RPMI7951 (cell line): ENCODE measurements at regions not wholly inside any gene's neighbourhood (a gene's known extent, or its start where the extent isn't known, plus 50 kb on each side); places are given as distances from the start of the nearest gene placed in this dataset.
"Not testable (repeated sequence)": the region's sequence is repeated elsewhere in the genome, so short reads cannot be mapped to it uniquely, and the experiment has no call there.

Experiments used
- DNase-seq: peaks from one replicate; pipeline ENCODE4 v3.0.0-alpha.2; 2012; ENCODE audit warnings: low read depth

DNA sequence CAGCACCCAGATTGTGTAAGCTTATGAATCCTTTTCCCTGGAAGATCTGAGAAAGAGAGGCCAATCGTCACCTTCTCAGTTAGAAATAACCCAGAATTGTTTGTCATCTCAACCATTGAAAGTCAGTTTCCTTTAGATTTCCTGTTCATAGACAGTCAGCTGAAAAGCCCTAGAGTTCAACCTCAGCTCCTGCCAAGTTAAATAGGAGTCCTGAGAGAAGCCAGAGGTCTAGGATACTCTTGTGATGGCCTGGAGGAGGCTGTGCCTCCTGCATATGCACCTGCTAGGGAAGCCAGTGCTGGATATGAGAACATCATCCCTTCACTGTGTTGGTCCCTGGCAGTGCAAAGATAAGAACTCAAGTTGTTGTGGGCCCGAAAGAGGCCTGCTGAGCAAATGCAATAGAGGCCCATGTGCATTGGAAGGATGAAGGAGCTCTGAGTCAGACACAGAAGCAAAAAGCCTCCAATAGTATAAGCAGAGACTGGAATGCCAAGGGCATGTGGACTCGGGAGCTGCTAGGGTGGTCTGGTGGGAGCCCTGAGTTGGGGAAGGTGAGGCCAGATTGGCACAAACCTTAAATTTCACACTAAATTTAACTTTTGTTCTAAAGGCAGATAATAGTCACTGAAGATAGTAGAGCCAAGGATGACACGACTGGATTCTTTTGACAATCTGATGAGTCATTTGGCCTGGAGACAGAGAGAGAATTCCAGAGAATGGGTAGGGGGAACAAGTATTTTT, 520.9 kb upstream of the CDH5 start:
- peak; percentile 75 for DNase-seq

DNA sequence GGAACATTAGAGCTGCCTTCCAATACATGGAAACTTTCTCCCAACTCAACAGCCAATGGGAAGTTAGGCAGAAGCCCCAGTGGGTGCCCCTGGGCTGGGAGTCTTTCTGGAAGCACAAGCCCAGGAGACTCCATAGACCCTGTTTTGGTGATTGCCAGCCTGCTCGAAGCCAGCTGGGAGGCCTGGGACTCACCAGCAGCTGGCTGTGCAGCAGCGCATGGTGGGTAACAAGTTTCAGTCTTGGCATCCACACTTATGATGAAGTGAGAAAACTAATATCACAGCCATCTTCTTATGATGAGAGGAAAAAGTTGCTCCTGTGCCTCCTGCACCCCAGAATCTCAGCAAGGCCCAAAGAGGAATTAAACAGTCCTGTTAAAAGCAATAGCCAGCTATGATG, 522.5 kb upstream of the CDH5 start:
- DNase-seq: no peak

DNA sequence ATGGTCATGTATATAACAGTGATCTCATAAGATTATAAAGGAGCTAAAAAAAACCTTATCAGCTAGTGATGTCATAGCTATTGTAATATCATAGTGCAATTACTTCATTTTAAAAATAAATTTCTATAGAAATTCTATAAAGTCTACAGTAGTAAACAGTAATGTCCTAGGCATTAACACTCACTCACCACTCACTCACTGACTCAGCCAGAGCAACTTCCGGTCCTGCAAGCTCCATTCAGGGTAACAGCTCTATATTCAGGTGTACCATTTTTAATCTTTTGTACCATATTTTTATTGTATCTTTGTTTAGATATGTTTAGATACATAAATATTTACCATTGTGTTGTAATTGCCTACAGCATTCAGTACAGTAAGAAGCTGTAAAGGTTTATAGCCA, 524.4 kb upstream of the CDH5 start:
- no peak for DNase-seq

DNA sequence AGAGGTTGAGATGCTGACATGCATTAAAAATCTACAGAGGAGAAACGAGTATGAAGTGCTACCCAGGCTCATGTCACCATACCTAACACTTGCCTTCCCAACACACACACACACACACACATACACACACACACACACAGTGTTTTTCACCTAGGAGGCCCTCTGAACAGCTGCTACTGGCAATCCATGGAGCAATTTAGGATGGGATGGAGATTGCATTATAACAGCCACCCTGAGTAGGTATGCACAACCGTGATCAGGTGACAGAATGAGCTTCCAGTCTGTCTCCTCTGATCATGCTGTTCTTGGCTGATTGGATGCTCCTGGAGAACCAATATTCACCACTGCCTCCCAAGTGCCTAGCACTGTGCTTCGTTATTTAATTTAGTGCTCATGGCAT, 528.5 kb upstream of the CDH5 start:
- DNase-seq: no peak

DNA sequence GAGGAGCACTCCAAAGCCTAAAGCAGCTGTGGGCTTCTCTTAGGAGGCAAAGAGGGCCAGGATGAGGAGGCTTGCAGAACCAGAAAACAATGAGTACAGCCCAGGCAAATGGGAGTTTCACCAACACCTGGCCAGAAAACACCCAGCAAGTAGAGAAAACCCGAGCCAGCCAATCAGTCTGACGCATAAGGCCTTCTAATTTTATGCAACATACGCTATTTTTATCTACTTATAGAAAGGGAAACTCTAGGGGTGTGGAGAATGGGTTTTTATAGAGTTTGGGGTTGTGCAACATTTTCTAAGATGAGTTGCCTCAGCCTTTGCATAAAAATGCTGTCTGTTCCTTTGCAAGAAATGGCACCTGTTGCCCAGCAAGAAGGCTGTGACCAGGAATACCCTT, 529.0 kb upstream of the CDH5 start:
- no peak for DNase-seq

DNA sequence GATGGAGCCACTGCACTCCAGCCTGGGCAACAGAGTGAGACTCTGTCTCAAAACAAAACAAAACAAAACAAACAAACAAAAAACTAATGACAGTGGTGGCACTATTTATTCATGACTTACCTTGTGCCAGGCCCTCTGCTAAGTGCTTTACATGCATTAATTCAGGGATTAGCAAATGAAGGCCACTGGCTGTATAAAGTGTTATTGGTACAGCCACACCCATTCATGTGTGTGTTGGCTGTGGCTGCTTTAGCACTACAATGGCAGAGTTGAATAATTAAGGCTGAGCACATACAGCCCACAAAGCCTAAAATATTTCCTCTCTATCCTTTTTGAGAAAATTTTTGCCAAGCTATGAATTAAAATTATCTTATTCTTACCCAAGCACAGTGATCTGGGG, 531.8 kb upstream of the CDH5 start:
- no peak for DNase-seq

DNA sequence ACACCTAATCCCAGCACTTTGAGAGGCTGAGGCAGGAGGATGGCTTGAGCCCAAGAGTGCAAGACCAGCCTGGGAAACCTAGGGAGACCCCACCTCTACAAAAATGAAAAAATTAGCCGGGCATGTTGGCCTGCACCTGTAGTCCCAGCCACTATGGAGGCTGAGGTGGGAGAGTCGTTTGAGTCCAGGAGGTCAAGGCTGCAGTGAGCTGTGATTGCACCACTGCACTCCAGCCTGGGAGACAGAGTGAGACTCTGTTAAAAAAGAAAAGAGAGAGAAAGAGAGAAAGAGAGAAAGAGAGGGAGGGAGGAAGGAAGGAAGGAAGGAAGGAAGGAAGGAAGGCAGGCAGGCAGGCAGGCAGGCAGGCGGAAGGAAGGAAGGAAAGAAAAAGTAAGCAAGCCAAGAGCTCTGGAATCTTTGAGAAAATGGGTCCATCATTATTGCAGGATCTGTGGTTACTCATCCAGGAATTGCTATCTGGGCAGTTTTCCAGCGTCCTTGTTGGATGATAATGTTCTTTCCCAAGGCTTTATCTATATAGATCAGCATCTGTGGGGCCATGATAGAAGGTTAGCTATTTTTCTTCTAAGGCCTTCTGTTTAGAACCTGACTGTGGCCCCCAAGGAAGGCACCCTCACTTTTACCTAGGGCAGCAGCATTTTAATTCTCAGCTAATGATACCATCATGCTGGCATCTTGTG, 533.2 kb upstream of the CDH5 start:
- peak; percentile 96 for DNase-seq

DNA sequence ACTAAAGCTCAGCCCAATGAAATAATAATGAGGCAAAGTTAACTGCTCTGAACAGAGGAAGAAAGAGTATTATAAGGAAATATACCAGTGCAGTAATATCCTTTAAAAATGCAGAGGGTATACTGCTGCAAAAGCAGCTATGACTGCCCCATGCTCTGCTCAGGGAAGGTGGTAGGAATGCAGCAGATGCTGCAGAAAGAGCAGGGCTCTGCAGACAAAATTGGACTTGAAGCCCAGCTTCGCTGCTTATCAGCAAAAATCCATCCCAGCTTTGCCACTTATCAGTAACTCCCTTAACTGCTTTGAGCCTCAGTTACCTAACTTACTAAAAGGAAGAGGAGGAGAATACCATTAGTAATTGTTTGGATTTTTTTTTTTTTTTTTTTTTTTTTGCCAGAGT, 533.8 kb upstream of the CDH5 start:
- no peak for DNase-seq

DNA sequence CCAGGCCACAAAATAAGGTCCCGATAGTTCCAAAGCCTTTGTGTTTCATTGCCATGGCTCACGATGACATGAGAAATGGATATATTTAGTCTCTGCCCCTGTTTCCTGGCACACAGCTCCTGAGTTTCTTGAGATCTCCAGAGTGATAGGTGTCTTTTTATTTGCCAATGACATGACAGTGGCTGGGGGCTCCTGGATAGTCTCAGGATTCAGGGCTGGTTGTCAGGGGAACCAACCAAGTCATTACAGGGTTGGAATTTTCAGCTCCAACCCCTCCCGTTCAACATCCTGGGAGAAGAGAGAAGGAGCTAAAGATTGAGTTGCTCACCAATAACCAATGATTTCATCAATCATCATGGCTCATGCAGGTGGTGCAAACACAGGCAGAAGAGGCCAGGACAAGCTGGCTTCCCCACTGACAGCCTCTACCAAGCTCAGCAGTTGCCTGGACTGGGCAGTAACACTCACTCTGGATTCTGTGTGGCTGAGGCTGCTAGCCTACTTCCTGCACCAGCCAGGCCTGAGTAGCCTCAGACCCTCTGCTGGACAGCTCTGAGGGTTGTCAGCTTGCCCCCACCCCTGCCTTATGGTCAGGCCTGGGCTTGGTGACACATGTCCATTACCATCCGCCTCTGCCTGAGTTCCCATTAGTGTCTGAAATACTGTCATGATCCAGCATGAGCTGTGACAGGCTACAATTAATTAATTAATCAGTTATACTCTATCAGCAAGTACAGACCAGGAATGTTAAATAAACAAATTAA, 534.4 kb upstream of the CDH5 start:
- DNase-seq: peak; percentile 10

DNA sequence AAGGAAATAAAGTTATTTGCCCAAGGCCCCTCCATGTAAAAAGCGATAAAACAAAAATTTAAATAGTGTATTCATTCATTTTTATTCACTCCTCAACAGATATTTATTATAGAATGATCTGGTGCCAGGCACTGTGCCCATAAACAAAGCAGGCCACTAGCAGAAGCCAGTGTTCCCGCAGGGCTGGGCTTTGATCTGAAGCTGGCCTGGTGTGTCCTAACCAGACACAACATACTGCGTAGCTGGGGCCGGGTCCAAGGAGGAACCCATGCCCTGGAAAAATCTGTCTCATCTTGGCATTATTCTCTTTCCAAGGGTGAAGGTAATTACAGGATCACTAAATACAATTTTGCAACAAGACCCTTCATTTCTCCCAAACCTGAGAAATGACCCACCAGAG, 537.4 kb upstream of the CDH5 start:
- no peak for DNase-seq

DNA sequence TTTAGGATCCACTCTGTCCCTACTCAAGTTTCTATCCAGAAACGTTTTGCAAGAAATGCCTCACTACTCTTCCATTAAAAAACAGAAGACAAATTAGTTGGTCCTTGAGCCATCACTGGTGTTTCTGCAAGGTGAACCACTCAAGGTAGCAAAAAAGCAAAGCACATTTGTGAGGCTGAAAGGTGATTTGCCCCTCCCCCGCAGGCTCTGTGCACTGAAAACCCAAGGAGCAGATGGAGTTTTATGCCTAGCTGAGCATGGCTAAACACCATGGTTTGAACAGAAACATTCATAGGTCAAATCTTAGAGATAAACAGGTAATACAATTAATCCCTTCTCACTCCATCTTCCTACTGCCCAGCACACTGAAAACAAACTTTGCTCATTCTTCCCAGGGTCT, 538.2 kb upstream of the CDH5 start:
- no peak for DNase-seq

DNA sequence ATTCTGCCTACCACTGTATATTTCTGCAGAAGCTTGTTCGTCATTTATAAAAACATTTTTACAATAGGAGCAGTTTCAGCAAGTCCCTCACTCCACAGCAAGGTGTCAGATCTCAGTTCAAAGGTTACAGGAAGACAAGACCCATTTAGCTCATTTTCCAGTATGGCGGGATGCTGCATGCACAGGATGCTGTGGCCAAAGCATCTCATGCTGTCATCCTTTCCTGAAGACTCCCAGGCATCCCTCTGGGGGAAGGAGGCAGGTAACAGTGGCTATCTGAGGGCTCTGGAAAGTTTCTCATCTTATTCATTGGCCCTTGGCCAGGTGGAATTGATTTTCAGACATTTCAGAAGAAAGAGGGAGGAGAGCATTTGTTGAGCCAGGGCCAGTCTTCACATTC, 539.3 kb upstream of the CDH5 start:
- no peak for DNase-seq

DNA sequence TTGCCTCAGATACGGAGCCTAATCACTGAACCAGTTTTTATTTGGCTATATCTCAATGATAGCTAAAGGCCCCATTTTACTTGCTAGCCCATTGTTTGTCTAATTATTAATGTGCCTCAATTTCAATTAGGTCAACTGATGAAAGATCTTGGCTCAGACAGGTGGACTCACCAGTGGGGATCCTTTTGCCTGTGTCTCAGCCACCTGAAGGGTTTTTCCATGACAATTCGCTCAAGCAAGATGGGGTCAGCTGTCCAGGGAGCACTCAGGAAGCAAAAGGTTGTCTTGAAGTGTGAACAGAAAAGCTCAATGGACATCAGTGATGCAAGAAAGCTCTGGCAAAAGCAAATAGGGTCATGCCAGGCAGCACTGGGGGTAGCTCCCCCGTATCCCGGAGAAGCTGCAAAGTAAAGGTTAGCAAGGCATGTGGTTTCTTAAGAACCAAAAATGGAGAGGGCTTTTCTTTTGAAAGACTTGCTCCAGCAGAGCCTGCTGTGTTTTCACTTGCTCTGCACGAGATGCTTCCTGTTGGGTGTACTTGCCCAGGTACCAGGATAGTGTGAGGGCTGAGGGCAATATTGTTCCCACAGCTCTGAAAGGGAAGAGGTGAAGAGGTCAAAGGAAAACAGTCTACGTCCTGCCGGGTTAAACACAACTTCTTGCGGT, 541.2 kb upstream of the CDH5 start:
- no peak for DNase-seq

DNA sequence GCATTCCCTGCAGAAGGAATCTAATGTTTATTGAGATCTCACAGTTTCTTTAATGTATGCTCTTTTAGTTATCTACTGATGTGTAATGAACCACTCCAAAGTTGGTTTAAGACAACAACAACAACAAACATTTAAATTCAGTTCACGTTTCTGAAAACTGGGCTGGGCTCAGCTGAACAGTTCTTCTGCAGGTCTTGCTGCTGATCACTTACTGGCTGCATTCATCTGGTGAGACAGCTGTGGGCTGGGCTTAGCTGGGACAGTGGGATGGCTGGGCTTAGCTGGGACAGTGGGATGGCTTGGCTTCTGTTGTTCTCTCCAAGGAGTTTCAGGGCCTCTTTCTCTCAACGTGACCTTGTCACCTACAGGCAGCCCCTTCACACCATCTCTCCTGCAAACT, 544.3 kb upstream of the CDH5 start:
- DNase-seq: no peak

DNA sequence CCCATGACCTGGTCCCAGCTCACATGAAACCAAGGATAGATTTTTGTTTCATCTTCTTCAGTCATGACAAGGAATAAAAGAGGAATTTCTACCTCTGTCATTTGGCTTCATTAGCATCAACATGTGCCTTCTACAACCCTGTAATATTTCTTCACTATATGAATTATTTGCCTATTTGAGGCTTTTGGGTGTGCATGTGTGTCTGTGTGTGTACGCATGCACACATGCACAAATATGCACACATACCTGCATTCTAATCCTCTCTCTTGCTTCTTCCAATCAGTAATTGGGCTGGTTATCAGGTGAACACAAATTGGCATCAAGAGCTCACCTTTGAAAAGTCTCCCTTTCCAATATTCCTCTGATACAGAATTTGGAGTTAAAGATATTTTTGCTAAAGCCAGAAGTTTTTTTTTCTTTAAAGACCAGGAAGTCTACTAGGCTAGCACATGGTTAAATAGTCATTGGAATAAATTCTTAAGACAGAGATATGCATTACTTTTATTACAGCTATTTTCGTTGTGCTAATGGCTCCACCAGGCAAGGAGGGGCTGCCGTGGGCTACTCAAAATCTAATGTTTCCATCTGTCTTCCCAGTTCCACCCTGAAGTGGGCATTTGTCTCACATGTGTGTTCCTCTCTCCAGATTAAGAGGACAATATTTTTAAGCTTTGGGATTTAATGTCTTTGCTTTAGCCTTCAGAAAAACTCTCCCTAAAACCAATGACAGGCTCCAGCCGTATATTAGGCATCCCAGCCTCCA, 547.2 kb upstream of the CDH5 start:
- DNase-seq: no peak

DNA sequence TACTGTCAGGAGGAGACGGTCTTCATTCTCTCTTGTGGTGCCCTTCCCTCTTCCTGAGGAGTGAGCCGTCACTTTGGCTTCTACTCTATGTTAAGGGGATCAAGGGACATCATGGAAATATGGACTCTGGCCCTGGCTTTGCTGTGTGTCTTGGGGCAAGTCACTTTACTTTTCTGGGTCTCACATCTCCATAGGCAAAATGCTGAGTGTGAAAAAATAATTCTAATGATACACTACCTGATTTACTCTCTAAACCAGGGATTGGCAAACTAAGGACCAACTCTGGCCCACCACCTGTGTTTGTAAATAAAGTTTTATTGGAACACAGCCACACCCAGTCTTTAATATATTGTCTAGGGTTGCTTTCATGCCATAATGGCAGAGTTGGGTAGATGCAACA, 548.7 kb upstream of the CDH5 start:
- DNase-seq: no peak

DNA sequence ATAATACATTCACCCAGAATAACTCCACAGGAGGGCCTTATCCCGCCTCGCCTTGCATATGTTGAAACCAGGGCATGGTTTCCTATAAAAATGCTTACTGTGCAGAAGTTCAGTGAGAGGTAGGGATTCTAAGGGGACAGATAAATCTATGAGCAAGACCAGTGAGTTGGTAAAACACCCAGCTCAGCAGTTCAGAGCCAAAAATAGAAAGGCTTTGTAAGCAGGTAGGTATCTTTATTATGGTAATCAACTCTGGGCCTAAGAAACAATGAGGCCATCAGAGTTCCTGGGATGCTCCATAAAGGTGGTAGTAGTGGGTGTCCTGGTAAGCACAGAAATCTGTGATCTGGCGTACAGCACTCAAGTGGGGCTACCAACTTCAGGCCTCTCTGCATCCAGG, 549.4 kb upstream of the CDH5 start:
- DNase-seq: no peak

DNA sequence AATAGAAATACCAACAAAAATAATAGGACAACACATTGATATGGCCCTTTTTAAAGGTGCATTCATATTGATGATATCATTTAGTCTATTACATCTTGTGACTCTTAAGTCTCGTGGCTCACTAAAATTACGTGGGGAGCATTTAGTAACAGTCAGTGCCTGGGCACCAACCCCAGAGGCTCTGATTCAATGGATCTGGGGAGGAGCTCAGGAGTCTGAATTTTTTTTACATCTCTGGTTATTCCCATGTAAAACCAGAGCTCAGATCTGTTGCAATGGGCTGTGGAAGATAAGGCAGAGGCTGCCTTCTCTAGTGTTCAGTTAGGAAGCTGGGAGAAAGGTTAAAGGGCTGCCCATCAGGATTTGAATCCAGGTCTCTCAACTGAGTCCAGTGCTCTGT, 549.9 kb upstream of the CDH5 start:
- DNase-seq: no peak

DNA sequence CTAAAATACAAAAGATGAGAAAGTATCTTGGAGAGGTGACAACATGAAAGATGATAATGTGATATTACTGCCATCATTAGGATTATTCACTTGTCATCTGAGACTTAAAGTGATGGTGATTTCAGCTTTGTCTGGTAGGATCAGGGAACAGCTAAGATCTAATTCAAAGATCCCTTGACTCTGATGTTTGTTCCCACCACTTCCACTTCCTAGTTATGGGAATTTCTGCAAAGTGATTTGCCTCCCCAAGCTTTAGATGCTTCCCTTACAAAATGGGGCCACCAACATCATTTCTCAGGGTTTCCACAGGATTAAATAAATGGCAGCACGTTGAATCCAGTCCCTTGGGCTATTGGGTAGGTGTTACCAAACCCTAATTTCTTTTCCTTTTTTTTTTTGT, 550.8 kb upstream of the CDH5 start:
- no peak for DNase-seq

DNA sequence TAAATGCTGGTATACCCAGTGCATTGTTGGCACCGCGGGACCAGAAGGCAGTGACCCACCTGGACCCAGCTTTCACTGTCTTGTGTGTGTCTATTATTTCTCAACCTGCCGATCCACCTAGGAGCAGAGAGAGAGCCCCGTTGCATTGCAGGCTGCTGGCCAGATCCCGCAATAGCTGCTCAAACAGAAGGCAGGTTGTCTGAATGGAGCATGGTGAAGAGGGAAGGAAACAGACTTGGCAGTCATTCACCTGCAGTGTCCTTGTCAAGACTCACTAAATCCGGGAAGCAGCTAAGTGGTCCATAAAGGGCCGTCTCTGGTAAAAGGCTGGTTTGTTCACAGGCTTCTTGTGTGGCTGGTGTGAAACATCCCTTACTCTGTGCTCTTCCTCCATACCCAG, 552.6 kb upstream of the CDH5 start:
- not testable (repeated sequence) for DNase-seq

DNA sequence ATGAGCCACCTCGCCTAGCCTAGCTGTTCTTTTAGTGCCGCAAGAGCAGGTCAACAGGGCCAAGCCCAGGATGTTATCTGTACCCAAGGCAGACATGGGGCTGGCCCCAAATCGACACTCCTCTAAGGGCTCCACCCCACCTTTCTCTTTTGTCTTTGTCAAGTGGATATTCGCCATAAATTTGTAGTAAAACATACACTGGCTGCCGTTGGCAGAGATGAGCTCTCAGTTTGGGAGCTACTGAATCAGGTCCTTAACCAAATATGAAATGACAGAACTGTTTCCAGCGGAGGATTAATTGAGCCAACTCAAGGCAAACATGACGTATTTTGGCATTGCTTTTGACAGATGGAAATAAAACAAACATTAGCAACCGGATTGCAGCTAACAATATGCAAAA, 556.9 kb upstream of the CDH5 start:
- no peak for DNase-seq

DNA sequence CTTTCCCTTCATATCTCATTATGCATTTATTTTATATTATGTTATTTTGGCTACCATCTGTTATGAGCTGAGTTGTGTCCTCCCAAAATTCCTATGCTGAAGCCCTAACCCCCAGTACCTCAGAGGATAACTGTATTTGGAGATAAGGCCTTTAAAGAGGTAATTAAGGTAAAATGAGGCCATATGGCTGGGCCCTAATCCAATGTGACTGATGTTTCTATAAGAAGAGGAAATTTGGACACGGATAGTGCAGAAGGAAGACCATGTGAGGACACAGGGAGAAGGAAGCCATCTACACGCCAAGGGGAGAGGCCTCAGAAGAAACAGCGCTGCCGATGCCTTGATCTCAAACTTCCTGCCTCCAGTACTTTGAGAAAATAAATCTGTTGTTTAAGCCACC, 557.7 kb upstream of the CDH5 start:
- DNase-seq: no peak
